ENCODE measurements at regions not wholly inside any gene's neighbourhood (a gene's known extent, or its start where the extent isn't known, plus 50 kb on each side); places are given as distances from the start of the nearest gene placed in this dataset.

GRCh38 chr16:80489173-80489572 is 51.6 kb upstream of the DYNLRB2 start:
- ChIA-PET CTCF (no interaction called here), POLR2A (no interaction called here)
- TF ChIP-seq CTCF (IDR thresholded peaks at IDR 0.05; ENCODE audit: insufficient read depth, low read length, missing control alignments) = no peak
- DNase-seq (ENCODE audit: low read depth, low spot score) = no peak
- no peak overlapping the region for H3K4me3 ChIP-seq (ENCODE audit: low read depth, low read length)

DNA sequence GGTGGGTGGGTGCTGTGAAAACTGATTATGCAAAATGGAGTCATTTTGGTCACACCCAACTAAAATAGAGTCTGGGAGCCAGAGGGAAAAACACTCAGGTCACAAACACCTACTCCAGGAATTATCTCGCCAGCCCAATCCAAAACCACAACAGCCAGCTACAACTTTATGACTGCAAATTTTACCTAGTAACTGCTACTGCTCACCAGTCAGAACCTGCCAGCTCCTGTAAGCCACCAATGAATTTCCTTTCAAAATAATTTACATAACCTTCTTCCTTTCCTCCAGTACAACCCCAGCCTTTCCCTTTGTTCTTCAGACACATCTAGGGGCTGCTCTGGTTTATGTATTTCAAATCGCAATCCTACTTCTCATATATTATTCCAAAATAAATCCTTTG is 52.6 kb upstream of the DYNLRB2 start:
- ChIA-PET CTCF (no interaction called here), POLR2A (no interaction called here)
- no peak for DNase-seq (ENCODE audit: low read depth, low spot score)
- H3K4me3 ChIP-seq (ENCODE audit: low read depth, low read length) = no peak overlapping the region
- no peak for TF ChIP-seq CTCF (IDR thresholded peaks at IDR 0.05; ENCODE audit: insufficient read depth, low read length, missing control alignments)

- H3K4me3 ChIP-seq (ENCODE audit: low read depth, low read length) = no peak overlapping the region
These were observed 60.1 kb upstream of the DYNLRB2 start for GRCh38 chr16:80480664-80481063.

DNA sequence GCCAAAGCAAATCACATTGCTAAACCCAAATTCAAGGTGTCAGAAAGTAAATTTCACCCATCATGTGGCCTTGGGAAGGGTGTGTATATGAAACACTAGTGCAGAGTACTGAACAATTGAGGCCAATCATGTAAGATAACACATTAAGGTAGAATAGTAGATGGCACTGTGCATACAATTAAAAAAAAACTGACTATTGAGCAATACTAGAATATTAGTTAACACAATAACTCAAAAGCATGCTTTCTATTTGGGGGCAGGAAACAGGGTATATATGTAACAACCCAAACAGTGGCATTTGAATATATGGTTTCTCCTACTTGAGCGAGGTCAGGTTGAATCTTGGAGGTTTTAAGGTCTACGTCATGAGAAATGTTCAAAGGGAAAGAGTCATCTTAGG is 63.0 kb upstream of the DYNLRB2 start:
- no peak overlapping the region for H3K4me3 ChIP-seq (ENCODE audit: low read depth, low read length)
- POLR2A ChIA-PET = no interaction called here
- CTCF ChIA-PET = no interaction called here
- TF ChIP-seq CTCF (IDR thresholded peaks at IDR 0.05; ENCODE audit: insufficient read depth, low read length, missing control alignments) = no peak
- no peak for DNase-seq (ENCODE audit: low read depth, low spot score)

More at GRCh38 chr16:80480664-80481063, 60.1 kb upstream of the DYNLRB2 start:
- TF ChIP-seq CTCF (IDR thresholded peaks at IDR 0.05; ENCODE audit: insufficient read depth, low read length, missing control alignments) = no peak
- ChIA-PET POLR2A (no interaction called here), CTCF (interaction anchor here (1.2 kb wide), 1 partner anchor 371 kb away, joined by 3 read pairs; no protein-coding TSS in a partner anchor)
- DNase-seq (ENCODE audit: low read depth, low spot score) = no peak

- ChIA-PET CTCF (no interaction called here), POLR2A (no interaction called here)
- TF ChIP-seq CTCF (IDR thresholded peaks at IDR 0.05; ENCODE audit: insufficient read depth, low read length, missing control alignments) = no peak
- H3K4me3 ChIP-seq (ENCODE audit: low read depth, low read length) = no peak overlapping the region
- DNase-seq (ENCODE audit: low read depth, low spot score) = no peak
These were observed 72.8 kb upstream of the DYNLRB2 start for GRCh38 chr16:80468029-80468428.

GRCh38 chr16:80466024-80466987 is 74.5 kb upstream of the DYNLRB2 start:
- DNase-seq (ENCODE audit: low read depth, low spot score) = no peak
- CTCF ChIA-PET = interaction anchor here (0.6 to 2.4 kb wide), 10 partner anchors 9 to 696 kb away, joined by 3 to 15 read pairs (median 3); no protein-coding TSS in a partner anchor
- POLR2A ChIA-PET = no interaction called here
- no peak overlapping the region for H3K4me3 ChIP-seq (ENCODE audit: low read depth, low read length)
- peak; percentile 80 for TF ChIP-seq CTCF (IDR thresholded peaks at IDR 0.05; ENCODE audit: insufficient read depth, low read length, missing control alignments)

Data from AG04449 (cell line).